ENCODE measurements at regions not wholly inside any gene's neighbourhood (a gene's known extent, or its start where the extent isn't known, plus 50 kb on each side); places are given as distances from the start of the nearest gene placed in this dataset.

- DNase-seq (ENCODE audit: low read depth, low spot score) (no peak), FAIRE-seq (no peak), ATAC-seq (no peak)
- intact Hi-C loops (cut with micrococcal nuclease; ENCODE audit: unreplicated experiment), result no loop called here
- ChIA-PET POLR2A (no interaction called here), SMC1A (ENCODE audit: uncharacterized antibody, unreplicated experiment) (interaction anchor here (0.7 to 1.3 kb wide), 3 partner anchors 21 to 37 kb away, joined by 3 to 5 read pairs (median 3); no protein-coding TSS in a partner anchor), CTCF (interaction anchor here (0.6 to 3.7 kb wide), 4 partner anchors 11 to 1088 kb away, joined by 3 to 43 read pairs (median 4); no protein-coding TSS in a partner anchor), RAD21 (ENCODE audit: unreplicated experiment) (interaction anchor here (1.2 to 1.5 kb wide), 2 partner anchors 12 to 126 kb away, joined by 3 to 4 read pairs; no protein-coding TSS in a partner anchor)
- H3K27ac ChIP-seq (ENCODE audit: control insufficient read depth, insufficient read depth), result no peak overlapping the region
- in situ Hi-C loops (cut with MboI), result no loop called here
- no peaks in the 10 kb centered on the region for H3K4me1 ChIP-seq (ENCODE audit: control insufficient read depth, insufficient read depth, low read length)
- H3K79me2 ChIP-seq (ENCODE audit: control insufficient read depth, insufficient read depth, low read length), result no peaks in the 10 kb centered on the region
- no peak overlapping the region for H3K9ac ChIP-seq (ENCODE audit: control insufficient read depth, insufficient read depth, low read length)
- no peak overlapping the region for H2AFZ ChIP-seq (ENCODE audit: control insufficient read depth, low read depth, low read length)
- no peak overlapping the region for H3K4me3 ChIP-seq
- H3K4me2 ChIP-seq (ENCODE audit: control insufficient read depth, insufficient read depth), result no peak overlapping the region
- no peaks in the 10 kb centered on the region for H3K9me3 ChIP-seq (replicated peaks; ENCODE audit: control insufficient read depth, insufficient read depth, low read length)
- H4K20me1 ChIP-seq (ENCODE audit: control insufficient read depth, insufficient read depth), result no peaks in the 10 kb centered on the region
- WGBS (ENCODE audit: insufficient coverage, insufficient replicate concordance, low lambda C conversion rate, missing lambda C conversion rate), result 50% methylated on average over 2 of the region's 2 CpGs
- no peaks in the 10 kb centered on the region for H3K27me3 ChIP-seq (replicated peaks in 1 of 2; ENCODE audit: control insufficient read depth in 2 of 2, insufficient read depth in 2 of 2, low read length in 1 of 2)
- BruUV-seq (replicated peaks), result no TSS peak
- no peaks in the 10 kb centered on the region for H3K36me3 ChIP-seq (ENCODE audit: control insufficient read depth in 2 of 2, insufficient read depth in 2 of 2, low read length in 1 of 2)
- no peak for TF ChIP-seq POU2F2 (IDR thresholded peaks at IDR 0.05; ENCODE audit: borderline replicate concordance, low read depth, low read length)
- TF ChIP-seq FOS (IDR thresholded peaks at IDR 0.05; ENCODE audit: borderline replicate concordance, extremely low read depth, insufficient read length), result no peak
- TF ChIP-seq ATF7 (IDR thresholded peaks at IDR 0.05; ENCODE audit: low read depth), result no peak
- no peak for TF ChIP-seq ZBTB33 (IDR thresholded peaks at IDR 0.05)
- TF ChIP-seq EP300 (IDR thresholded peaks at IDR 0.05; ENCODE audit: borderline replicate concordance in 1 of 2, control insufficient read depth in 1 of 2, low read depth in 2 of 2, low read length in 2 of 2), result no peak
- no peak for TF ChIP-seq FOXK2 (IDR thresholded peaks at IDR 0.05)
- no peak for TF ChIP-seq STAT3 (IDR thresholded peaks at IDR 0.05; ENCODE audit: low read depth, low read length)
- no peak for TF ChIP-seq ZNF207 (IDR thresholded peaks at IDR 0.05; ENCODE audit: borderline replicate concordance)
- no peak for TF ChIP-seq CHD2 (IDR thresholded peaks at IDR 0.05; ENCODE audit: borderline replicate concordance, low read depth, low read length)
- no peak for TF ChIP-seq TCF12 (IDR thresholded peaks at IDR 0.05; ENCODE audit: low read depth, low read length)
- no peak for TF ChIP-seq CUX1 (IDR thresholded peaks at IDR 0.05; ENCODE audit: insufficient replicate concordance, low read depth, low read length)
- no peak for TF ChIP-seq MXI1 (IDR thresholded peaks at IDR 0.05; ENCODE audit: low read depth, low read length)
- no peak for TF ChIP-seq CTCF (IDR thresholded peaks at IDR 0.05 in 2 of 3, conservative IDR thresholded peaks at IDR 0.05 in 1 of 3; ENCODE audit: control insufficient read depth in 2 of 3, extremely low read depth in 1 of 3, insufficient read depth in 1 of 3, low read depth in 3 of 3, low read length in 3 of 3)
- no peak for TF ChIP-seq YY1 (IDR thresholded peaks at IDR 0.05; ENCODE audit: low read depth, low read length)
- TF ChIP-seq, protein P1, sequence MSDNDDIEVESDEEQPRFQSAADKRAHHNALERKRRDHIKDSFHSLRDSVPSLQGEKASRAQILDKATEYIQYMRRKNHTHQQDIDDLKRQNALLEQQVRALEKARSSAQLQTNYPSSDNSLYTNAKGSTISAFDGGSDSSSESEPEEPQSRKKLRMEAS (IDR thresholded peaks at IDR 0.05; ENCODE audit: low read depth, low read length), result no peak
Measured at GRCh38 chr7:32221736-32222135, 151.5 kb upstream of the PDE1C start.
